Hepatocyte (in vitro differentiated cells): ENCODE measurements at regions not wholly inside any gene's neighbourhood (a gene's known extent, or its start where the extent isn't known, plus 50 kb on each side); places are given as distances from the start of the nearest gene placed in this dataset.

Experiments
- DNase-seq: peaks from one replicate; pipeline ENCODE4 v3.0.0-alpha.2; 2016; ENCODE audit warnings: low spot score
- H2AFZ ChIP-seq: fragments of 200-600 bp; sonication (generic); 2 replicates; pipeline ENCODE4 v1.6.0; 2016; ENCODE audit warnings: antibody characterized with exemption, mild to moderate bottlenecking
- H3K27ac ChIP-seq: fragments of 200-600 bp; sonication (generic); 2 replicates; pipeline ENCODE4 v1.5.1; 2016; ENCODE audit warnings: mild to moderate bottlenecking
- H3K27me3 ChIP-seq: fragments of 200-600 bp; sonication (generic); 2 replicates; pipeline ENCODE4 v1.6.1; 2016
- H3K36me3 ChIP-seq: fragments of 200-600 bp; sonication (generic); replicated peaks from 2 replicates; pipeline ENCODE4 v1.5.1; 2016; ENCODE audit warnings: low read depth; ENCODE audit not compliant: insufficient read depth
- H3K4me1 ChIP-seq: fragments of 200-600 bp; sonication (generic); 2 replicates; pipeline ENCODE4 v1.5.1; 2016; ENCODE audit warnings: mild to moderate bottlenecking, moderate library complexity; ENCODE audit not compliant: insufficient read depth
- H3K4me2 ChIP-seq: fragments of 200-600 bp; sonication (generic); 2 replicates; pipeline ENCODE4 v1.6.0; 2016
- H3K4me3 ChIP-seq: fragments of 200-600 bp; sonication (generic); 2 replicates; pipeline ENCODE4 v1.5.1; 2016; ENCODE audit warnings: mild to moderate bottlenecking
- H3K79me2 ChIP-seq: fragments of 200-600 bp; sonication (generic); 2 replicates; pipeline ENCODE4 v1.6.0; 2017; ENCODE audit warnings: mild to moderate bottlenecking
- H3K9me2 ChIP-seq: fragments of 200-600 bp; sonication (generic); replicated peaks from 2 replicates; pipeline ENCODE4 v1.6.0; 2017; ENCODE audit warnings: mild to moderate bottlenecking; ENCODE audit not compliant: insufficient read depth
- H3K9me3 ChIP-seq: fragments of 200-600 bp; sonication (generic); 2 replicates; pipeline ENCODE4 v1.5.1; 2016; ENCODE audit warnings: low read depth, mild to moderate bottlenecking
- H4K20me1 ChIP-seq: fragments of 200-600 bp; sonication (generic); 2 replicates; pipeline ENCODE4 v1.6.0; 2016; ENCODE audit warnings: mild to moderate bottlenecking; ENCODE audit not compliant: insufficient read depth, poor library complexity, severe bottlenecking
- CTCF ChIP-seq: fragments of 200-600 bp; sonication (generic); IDR thresholded peaks from 2 replicates; pipeline ENCODE4 v1.5.1; 2016; ENCODE audit warnings: antibody characterized with exemption, mild to moderate bottlenecking; ENCODE audit not compliant: poor library complexity
- EZH2 ChIP-seq: fragments of 200-600 bp; sonication (generic); IDR thresholded peaks from 2 replicates; pipeline ENCODE4 v1.6.1; 2016; ENCODE audit warnings: antibody characterized with exemption, mild to moderate bottlenecking, borderline replicate concordance
- EZH2phosphoT487 ChIP-seq: fragments of 200-600 bp; sonication (generic); IDR thresholded peaks from one replicate; pipeline ENCODE4 v1.6.1; 2018; ENCODE audit warnings: antibody characterized with exemption, mild to moderate bottlenecking, low read depth, moderate library complexity; ENCODE audit not compliant: unreplicated experiment, severe bottlenecking
- WGBS: methylation state at CpG from one replicate; pipeline ENCODE4 v1.1.6; 2016; ENCODE audit warnings: low lambda C conversion rate; ENCODE audit errors: missing lambda C conversion rate; 5-methylcytosine and 5-hydroxymethylcytosine counted together

- peaks cover 17% of the 10 kb centered on the region for H3K4me1 ChIP-seq
- peak overlapping the region; percentile 74 for H3K27ac ChIP-seq
- H3K79me2 ChIP-seq = no peaks in the 10 kb centered on the region
- no peak overlapping the region for H3K4me3 ChIP-seq
- WGBS = 84% methylated on average over 4 of the region's 4 CpGs
- H3K36me3 ChIP-seq = no peaks in the 10 kb centered on the region
- no peaks in the 10 kb centered on the region for H3K9me2 ChIP-seq
- H3K9me3 ChIP-seq = no peaks in the 10 kb centered on the region
- no peaks in the 10 kb centered on the region for H4K20me1 ChIP-seq
- H2AFZ ChIP-seq = no peak overlapping the region
- no peak for DNase-seq
- TF ChIP-seq EZH2phosphoT487 (no peak), CTCF (no peak), EZH2 (no peak)
- H3K27me3 ChIP-seq = no peaks in the 10 kb centered on the region
- H3K4me2 ChIP-seq = peak overlapping the region; percentile 41
Observed at GRCh38 chr12:69150083-69150795, 89.1 kb upstream of the CPSF6 start.

DNA sequence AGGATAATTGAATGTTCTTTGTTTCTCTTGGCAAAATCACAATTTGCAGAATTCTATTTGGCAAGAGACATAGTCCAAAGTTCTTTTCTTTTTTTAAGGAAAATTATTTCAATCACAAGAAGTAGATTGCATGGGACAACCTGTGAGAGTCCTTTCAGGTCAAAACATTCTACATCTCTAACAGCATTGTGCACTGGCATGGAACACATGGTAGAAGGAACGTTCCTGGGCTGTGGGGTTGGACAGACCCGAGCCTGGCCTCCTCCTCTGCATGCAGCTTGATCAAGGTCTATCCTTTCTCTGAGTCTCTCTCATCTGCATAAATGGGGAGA, 88.6 kb upstream of the CPSF6 start:
- TF ChIP-seq EZH2 (no peak), CTCF (no peak), EZH2phosphoT487 (no peak)
- 70% methylated on average over 2 of the region's 2 CpGs for WGBS
- H2AFZ ChIP-seq = no peak overlapping the region
- H3K36me3 ChIP-seq = no peaks in the 10 kb centered on the region
- no peak overlapping the region for H3K4me3 ChIP-seq
- peak overlapping the region; percentile 41 for H3K4me2 ChIP-seq
- H3K9me2 ChIP-seq = no peaks in the 10 kb centered on the region
- DNase-seq = no peak
- H3K27me3 ChIP-seq = no peaks in the 10 kb centered on the region
- peaks cover 17% of the 10 kb centered on the region for H3K4me1 ChIP-seq
- H3K79me2 ChIP-seq = no peaks in the 10 kb centered on the region
- peak overlapping the region; percentile 74 for H3K27ac ChIP-seq
- no peaks in the 10 kb centered on the region for H3K9me3 ChIP-seq
- no peaks in the 10 kb centered on the region for H4K20me1 ChIP-seq

- Histone ChIP-seq H4K20me1 (no peaks in the 10 kb centered on the region), H3K4me3 (no peak overlapping the region), H3K9me2 (no peaks in the 10 kb centered on the region), H3K27ac (peak overlapping the region; percentile 74), H3K27me3 (no peaks in the 10 kb centered on the region), H2AFZ (no peak overlapping the region), H3K36me3 (no peaks in the 10 kb centered on the region), H3K9me3 (no peaks in the 10 kb centered on the region), H3K4me1 (peaks cover 17% of the 10 kb centered on the region), H3K4me2 (peak overlapping the region; percentile 41), H3K79me2 (no peaks in the 10 kb centered on the region)
- 31% methylated on average over 7 of the region's 7 CpGs for WGBS
- DNase-seq = peak; percentile 53
- TF ChIP-seq CTCF = no peak
- TF ChIP-seq EZH2phosphoT487 = no peak
- no peak for TF ChIP-seq EZH2
Observed at GRCh38 chr12:69151254-69151764, 88.1 kb upstream of the CPSF6 start.
